IMR-90 (cell line): ENCODE measurements at regions not wholly inside any gene's neighbourhood (a gene's known extent, or its start where the extent isn't known, plus 50 kb on each side); places are given as distances from the start of the nearest gene placed in this dataset.
A peak's percentile ranks its signal among the peaks of the same experiment; 100 is the strongest.

Source experiments
- ATAC-seq: fragments of 200-7000 bp; cut with Tn5 transposase; 2 replicates; pipeline ENCODE4 v1.9.1; 2020; ENCODE audit warnings: low read depth, mild to moderate bottlenecking, moderate library complexity
- BruUV-seq: library from RNA; stranded (reverse); fragments of 400-500 nt; replicated peaks from 2 replicates; lab custom pipeline; 2021; lab: Mats Ljungman, UMichigan
- CTCF ChIA-PET: fragments of 300-600 bp; formaldehyde crosslinking; extraction: SDS; loops from one replicate; lab custom pipeline; 2021; ENCODE audit warnings: antibody characterized with exemption; lab: Yijun Ruan, JAX
- POLR2A ChIA-PET: fragments of 300-600 bp; sonication (Branson Sonifier 250); formaldehyde crosslinking; loops from one replicate; lab custom pipeline; 2022; ENCODE audit warnings: antibody characterized with exemption; ENCODE audit not compliant: unreplicated experiment; lab: Charles Lee
- DNase-seq: peaks from one replicate; pipeline ENCODE4 v3.0.0; 2013
- H2AFZ ChIP-seq: replicated peaks from 2 replicates; pipeline ENCODE3; 2013; ENCODE audit warnings: low read length, mild to moderate bottlenecking; ENCODE audit not compliant: poor library complexity
- H2AK5ac ChIP-seq: 2 replicates; pipeline ENCODE4 v1.6.1; 2013; ENCODE audit warnings: low read depth, low read length, inconsistent platforms
- H2AK9ac ChIP-seq: replicated peaks from 2 replicates; pipeline ENCODE3; 2013; ENCODE audit warnings: mild to moderate bottlenecking, low read depth, low read length, moderate library complexity; ENCODE audit not compliant: poor library complexity
- H2BK120ac ChIP-seq: 2 replicates; pipeline ENCODE4 v1.6.1; 2013; ENCODE audit warnings: low read depth, low read length, inconsistent platforms
- H2BK15ac ChIP-seq: 3 replicates; pipeline ENCODE4 v1.6.1; 2013; ENCODE audit warnings: low read depth, low read length, inconsistent platforms
- H2BK20ac ChIP-seq: 2 replicates; pipeline ENCODE4 v1.6.1; 2013; ENCODE audit warnings: low read depth, mild to moderate bottlenecking, inconsistent platforms, low read length, moderate library complexity
- H2BK5ac ChIP-seq: 2 replicates; pipeline ENCODE4 v1.6.1; 2013; ENCODE audit warnings: mild to moderate bottlenecking, low read depth, low read length, inconsistent platforms; ENCODE audit not compliant: poor library complexity, severe bottlenecking
- H3K14ac ChIP-seq: replicated peaks from 2 replicates; pipeline ENCODE4 v1.6.1; 2013; ENCODE audit warnings: low read depth, low read length, inconsistent platforms
- H3K18ac ChIP-seq: 2 replicates; pipeline ENCODE4 v1.6.1; 2013; ENCODE audit warnings: low read depth, low read length, control low read depth
- H3K23ac ChIP-seq: 2 replicates; pipeline ENCODE4 v1.6.1; 2013; ENCODE audit warnings: low read depth, low read length, inconsistent platforms
- H3K27ac ChIP-seq: 2 replicates; pipeline ENCODE4 v1.5.1; 2013; ENCODE audit warnings: mild to moderate bottlenecking, control low read depth, low read length; ENCODE audit not compliant: insufficient read depth
- H3K27me3 ChIP-seq: 2 replicates; pipeline ENCODE4 v1.6.1; 2013; ENCODE audit warnings: low read length; ENCODE audit not compliant: control insufficient read depth, insufficient read depth
- H3K36me3 ChIP-seq: 2 replicates; pipeline ENCODE4 v1.6.1; 2013; ENCODE audit warnings: low read length, mixed read lengths; ENCODE audit not compliant: control insufficient read depth, insufficient read depth
- H3K4ac ChIP-seq: 2 replicates; pipeline ENCODE4 v1.6.1; 2013; ENCODE audit warnings: low read depth, low read length, inconsistent platforms
- H3K4me1 ChIP-seq: 2 replicates; pipeline ENCODE4 v1.6.1; 2013; ENCODE audit warnings: low read length, mixed read lengths; ENCODE audit not compliant: control insufficient read depth, insufficient read depth
- H3K4me2 ChIP-seq: 2 replicates; pipeline ENCODE4 v1.6.1; 2013; ENCODE audit warnings: low read depth, mild to moderate bottlenecking, control low read depth, low read length, moderate library complexity
- H3K4me3 ChIP-seq: 2 replicates; pipeline ENCODE4 v1.5.1; 2013; ENCODE audit warnings: low read depth, mild to moderate bottlenecking, control low read depth, low read length, moderate library complexity; ENCODE audit not compliant: insufficient read depth
- H3K56ac ChIP-seq: 2 replicates; pipeline ENCODE4 v1.6.1; 2013; ENCODE audit warnings: low read length, inconsistent platforms; ENCODE audit not compliant: insufficient read depth; ENCODE audit errors: extremely low read depth
- H3K79me1 ChIP-seq, 2 experiments: 2 replicates each; pipeline ENCODE4 v1.6.1; 2013; ENCODE audit warnings: low read length in 2 of 2, inconsistent platforms in 1 of 2, low read depth in 1 of 2
- H3K9ac ChIP-seq: 2 replicates; pipeline ENCODE4 v1.6.1; 2013; ENCODE audit warnings: low read depth, low read length, control low read depth
- H3K9me1 ChIP-seq: 2 replicates; pipeline ENCODE4 v1.6.1; 2013; ENCODE audit warnings: low read length, inconsistent platforms; ENCODE audit not compliant: insufficient read depth
- H3K9me3 ChIP-seq: 2 replicates; pipeline ENCODE4 v1.6.1; 2013; ENCODE audit warnings: low read length; ENCODE audit not compliant: control insufficient read depth, insufficient read depth
- H4K20me1 ChIP-seq: 2 replicates; pipeline ENCODE4 v1.6.1; 2013; ENCODE audit warnings: low read length, inconsistent platforms; ENCODE audit not compliant: insufficient read depth
- H4K5ac ChIP-seq: 2 replicates; pipeline ENCODE4 v1.6.1; 2013; ENCODE audit warnings: mild to moderate bottlenecking, low read depth, low read length, control low read depth
- H4K8ac ChIP-seq, 2 experiments: 2 replicates each; pipeline ENCODE4 v1.6.1; 2013; ENCODE audit warnings: low read depth in 2 of 2, low read length in 2 of 2, control low read depth in 1 of 2, inconsistent platforms in 1 of 2
- H4K91ac ChIP-seq: 2 replicates; pipeline ENCODE4 v1.6.1; 2013; ENCODE audit warnings: low read depth, low read length, inconsistent platforms; ENCODE audit not compliant: insufficient read depth
- FOS ChIP-seq: fragments of 150-350 bp; IDR thresholded peaks from 2 replicates; pipeline ENCODE4 v1.6.1; 2016; ENCODE audit warnings: low read depth, low read length
- MAFK ChIP-seq: IDR thresholded peaks from 2 replicates; pipeline ENCODE4 v1.6.1; 2012; ENCODE audit warnings: low read depth, low read length, improper control_type of control experiment
- MXI1 ChIP-seq: IDR thresholded peaks from 2 replicates; pipeline ENCODE4 v1.6.1; 2012; ENCODE audit warnings: low read depth, mild to moderate bottlenecking, low read length, moderate library complexity, borderline replicate concordance
- WGBS, 2 experiments: methylation state at CpG; one replicate each; pipeline versions ENCODE4 v1.1.5 to v1.1.7; 2013; ENCODE audit warnings: missing lambda C conversion rate in 2 of 2; ENCODE audit not compliant: insufficient read length in 1 of 2; ENCODE audit errors: extremely low coverage in 2 of 2; 5-methylcytosine and 5-hydroxymethylcytosine counted together
- dilution Hi-C: fragments of 300-500 bp; cut with HindIII; formaldehyde crosslinking; loops from one replicate; pipeline ENCODE4 v1.14.3; 2018; ENCODE audit warnings: low sequenced_read_pairs; ENCODE audit not compliant: unreplicated experiment
- in situ Hi-C: fragments of 300-500 bp; cut with MboI; formaldehyde crosslinking; loops from 3 replicates; pipeline ENCODE4 v1.14.3; 2019; ENCODE audit warnings: low sequenced_read_pairs, inconsistent platforms, mixed read lengths
- intact Hi-C: fragments of 100-400 bp; cut with micrococcal nuclease; formaldehyde crosslinking; loops from 2 replicates; pipeline ENCODE4 v1.10.0; 2022

GRCh38 chr3:159711560-159712333 lies 276.9 kb upstream of the IL12A start:
- H3K18ac ChIP-seq = peak overlapping the region; percentile 52
- peak overlapping the region; percentile 69; the same call in 1 of the 2 replicates for H3K56ac ChIP-seq
- H4K5ac ChIP-seq = peak overlapping the region; percentile 71
- no peak overlapping the region for H3K4me3 ChIP-seq
- peak overlapping the region; percentile 94 for H2BK20ac ChIP-seq
- peak overlapping the region; percentile 95 for H2AFZ ChIP-seq
- no peaks in the 10 kb centered on the region for H3K36me3 ChIP-seq
- H4K20me1 ChIP-seq = no peaks in the 10 kb centered on the region
- TF ChIP-seq MAFK (peak; percentile 54), MXI1 (no peak), FOS (peak; percentile 42; the same call in 1 of the 2 replicates)
- H2BK120ac ChIP-seq = peak overlapping the region; percentile 93
- H3K9me1 ChIP-seq = peaks cover 6% of the 10 kb centered on the region; the same call in 1 of the 2 replicates
- DNase-seq = peak; percentile 91
- intact Hi-C loops (no loop called here), dilution Hi-C loops (no loop called here), in situ Hi-C loops (no loop called here)
- H3K27ac ChIP-seq = peak overlapping the region; percentile 35
- BruUV-seq = no TSS peak
- CTCF ChIA-PET = interaction anchor here (0.6 kb wide), 1 partner anchor 29 kb away, joined by 4 read pairs; no protein-coding TSS in a partner anchor
- H3K9ac ChIP-seq = peak overlapping the region; percentile 12; the same call in 1 of the 2 replicates
- no peaks in the 10 kb centered on the region for H3K9me3 ChIP-seq
- H3K27me3 ChIP-seq = no peaks in the 10 kb centered on the region
- peak overlapping the region; percentile 48; the same call in 1 of the 2 replicates for H4K91ac ChIP-seq
- H3K79me1 ChIP-seq = no peaks in the 10 kb centered on the region
- peak; percentile 97 for ATAC-seq
- peak overlapping the region; percentile 72; the same call in 1 of the 2 replicates for H3K23ac ChIP-seq
- peak overlapping the region; percentile 80 for H2AK5ac ChIP-seq
- WGBS, 2 experiments = 10% methylated on average over 2 of the region's 7 CpGs; no CpG with 5 or more reads in 1 of the 2 experiments
- peak overlapping the region; percentile 49 for H3K4me2 ChIP-seq
- H3K4me1 ChIP-seq = peaks cover 3% of the 10 kb centered on the region; the same call in 1 of the 2 replicates
- peak overlapping the region; percentile 40; the same call in 1 of the 3 replicates for H2BK15ac ChIP-seq
- POLR2A ChIA-PET = no interaction called here
- H3K4ac ChIP-seq = peak overlapping the region; percentile 82
- H2AK9ac ChIP-seq = peak overlapping the region; percentile 62
- peak overlapping the region; percentile 8 to 88; a peak in 3 of 4 replicates for H4K8ac ChIP-seq
- H2BK5ac ChIP-seq = peak overlapping the region; percentile 65
- H3K14ac ChIP-seq = peak overlapping the region; percentile 79
